OCI-LY7 (cell line): ENCODE measurements at regions not wholly inside any gene's neighbourhood (a gene's known extent, or its start where the extent isn't known, plus 50 kb on each side); places are given as distances from the start of the nearest gene placed in this dataset.
A peak's percentile ranks its signal among the peaks of the same experiment; 100 is the strongest.

Source experiments
- BruUV-seq: library from RNA; stranded (reverse); fragments of 400-500 nt; replicated peaks from 2 replicates; lab custom pipeline; 2021; lab: Mats Ljungman, UMichigan
- CTCF ChIA-PET: fragments of 300-600 bp; sonication (Branson Sonifier 250); formaldehyde crosslinking; loops from one replicate; lab custom pipeline; 2022; ENCODE audit warnings: antibody characterized with exemption; ENCODE audit not compliant: unreplicated experiment; lab: Charles Lee
- POLR2A ChIA-PET: fragments of 300-600 bp; sonication (Branson Sonifier 250); formaldehyde crosslinking; loops from one replicate; lab custom pipeline; 2022; ENCODE audit warnings: antibody characterized with exemption; lab: Charles Lee
- DNase-seq: peaks from one replicate; pipeline ENCODE4 v3.0.0-alpha.2; 2015; ENCODE audit warnings: low spot score
- H2AFZ ChIP-seq: fragments of 200-600 bp; sonication (generic), shearing (Covaris generic); 2 replicates; pipeline ENCODE4 v1.6.1; 2014; ENCODE audit warnings: mild to moderate bottlenecking, antibody characterized with exemption, low read length, moderate library complexity
- H3K27ac ChIP-seq: fragments of 200-600 bp; sonication (generic); 2 replicates; pipeline ENCODE4 v1.5.1; 2014; ENCODE audit warnings: mixed run types, low read depth, mild to moderate bottlenecking, moderate library complexity, low read length, inconsistent platforms; ENCODE audit not compliant: poor library complexity, severe bottlenecking
- H3K36me3 ChIP-seq: fragments of 200-600 bp; sonication (generic); 2 replicates; pipeline ENCODE4 v1.6.1; 2014; ENCODE audit warnings: mild to moderate bottlenecking, antibody characterized with exemption, low read length, moderate library complexity, mixed read lengths; ENCODE audit not compliant: insufficient read depth
- H3K4me1 ChIP-seq: fragments of 200-600 bp; sonication (generic); 2 replicates; pipeline ENCODE4 v1.5.1; 2014; ENCODE audit warnings: mild to moderate bottlenecking, low read length; ENCODE audit not compliant: insufficient read depth, poor library complexity, severe bottlenecking
- H3K4me2 ChIP-seq: fragments of 200-600 bp; sonication (generic); 2 replicates; pipeline ENCODE4 v1.6.1; 2014; ENCODE audit warnings: mild to moderate bottlenecking, low read length
- H3K4me3 ChIP-seq: fragments of 200-600 bp; sonication (generic); 2 replicates; pipeline ENCODE4 v1.5.1; 2014; ENCODE audit warnings: mild to moderate bottlenecking, low read depth, low read length; ENCODE audit not compliant: poor library complexity, severe bottlenecking
- H3K79me2 ChIP-seq: fragments of 200-600 bp; sonication (generic); 2 replicates; pipeline ENCODE4 v1.6.1; 2016; ENCODE audit warnings: low read depth, mild to moderate bottlenecking, low read length, moderate library complexity, mixed read lengths; ENCODE audit not compliant: insufficient read depth
- H3K9me2 ChIP-seq: fragments of 200-600 bp; sonication (generic); 2 replicates; pipeline ENCODE4 v1.6.1; 2016; ENCODE audit warnings: mild to moderate bottlenecking, low read length, mixed read lengths; ENCODE audit not compliant: insufficient read depth
- H3K9me3 ChIP-seq: fragments of 200-600 bp; sonication (generic); 2 replicates; pipeline ENCODE4 v1.6.1; 2014; ENCODE audit warnings: mild to moderate bottlenecking, mixed run types, low read length, mixed read lengths
- H4K20me1 ChIP-seq: fragments of 200-600 bp; sonication (generic); 2 replicates; pipeline ENCODE4 v1.6.1; 2014; ENCODE audit warnings: mild to moderate bottlenecking, antibody characterized with exemption, low read length, moderate library complexity, mixed read lengths; ENCODE audit not compliant: insufficient read depth
- CTCF ChIP-seq: fragments of 200-600 bp; sonication (generic); conservative IDR thresholded peaks from 2 replicates; pipeline ENCODE4 v1.5.1; 2014; ENCODE audit warnings: mild to moderate bottlenecking, antibody characterized with exemption, low read length, moderate library complexity, mixed read lengths
- EZH2phosphoT487 ChIP-seq: fragments of 200-600 bp; sonication (generic); IDR thresholded peaks from 2 replicates; pipeline ENCODE4 v1.6.1; 2018; ENCODE audit warnings: low read depth, borderline replicate concordance, mild to moderate bottlenecking, mixed run types, antibody characterized with exemption, low read length, moderate library complexity, mixed read lengths
- intact Hi-C: fragments of 100-400 bp; cut with micrococcal nuclease; formaldehyde crosslinking; loops from one replicate; pipeline ENCODE4 v1.10.0; 2022; ENCODE audit not compliant: unreplicated experiment

DNA sequence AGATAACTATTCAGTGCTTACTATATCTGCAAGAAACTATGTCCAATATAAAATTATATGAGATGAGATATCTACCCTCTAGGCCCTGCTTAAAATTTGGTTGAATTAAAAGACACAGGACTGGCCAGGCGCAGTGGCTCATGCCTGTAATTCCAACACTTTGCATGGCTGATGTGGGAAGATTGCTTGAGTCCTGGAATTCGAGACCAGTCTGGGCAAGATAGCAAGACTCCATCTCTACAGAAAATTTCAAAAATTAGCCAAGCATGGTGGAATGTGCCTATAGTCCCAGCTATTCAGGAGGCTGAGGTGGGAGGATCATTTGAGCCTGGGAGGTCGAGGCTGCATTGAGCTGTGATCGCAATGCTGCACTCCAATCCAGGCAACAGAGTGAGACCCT is 303.7 kb upstream of the UBE2E2 start:
- no peak for TF ChIP-seq CTCF
- no peak for TF ChIP-seq EZH2phosphoT487
- no peak overlapping the region for H2AFZ ChIP-seq
- no peak overlapping the region for H3K4me3 ChIP-seq
- POLR2A ChIA-PET, result no interaction called here
- H3K9me2 ChIP-seq, result no peaks in the 10 kb centered on the region
- no peak overlapping the region for H3K4me2 ChIP-seq
- no peak overlapping the region for H3K27ac ChIP-seq
- DNase-seq, result no peak
- CTCF ChIA-PET, result no interaction called here
- H3K9me3 ChIP-seq, result peaks cover 12% of the 10 kb centered on the region; the same call in 1 of the 2 replicates
- intact Hi-C loops, result no loop called here
- BruUV-seq, result no TSS peak
- H4K20me1 ChIP-seq, result no peaks in the 10 kb centered on the region
- H3K36me3 ChIP-seq, result no peaks in the 10 kb centered on the region
- no peaks in the 10 kb centered on the region for H3K4me1 ChIP-seq
- H3K79me2 ChIP-seq, result no peaks in the 10 kb centered on the region

DNA sequence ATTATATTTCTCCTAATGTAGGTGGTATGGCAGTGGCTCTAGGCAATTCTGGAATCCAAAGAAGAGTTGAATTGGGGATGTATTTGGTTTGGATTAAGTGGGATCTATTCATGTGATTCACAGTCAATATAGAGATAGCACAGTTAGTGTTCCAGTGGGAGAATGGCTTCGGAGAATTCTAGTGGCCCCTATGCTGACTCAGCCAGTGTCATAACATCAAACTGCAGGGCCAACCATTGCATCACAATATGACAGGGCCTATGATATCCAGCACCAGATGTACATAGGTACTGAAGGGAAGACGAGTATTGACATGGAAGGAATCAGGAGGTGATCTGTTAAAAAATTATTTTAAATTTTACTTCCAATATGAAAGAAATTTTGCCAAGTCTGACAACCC is 302.8 kb upstream of the UBE2E2 start:
- H3K36me3 ChIP-seq, result no peaks in the 10 kb centered on the region
- ChIA-PET POLR2A (interaction anchor here (0.7 kb wide), 1 partner anchor 1963 kb away, joined by 4 read pairs; no protein-coding TSS in a partner anchor), CTCF (no interaction called here)
- H3K79me2 ChIP-seq, result no peaks in the 10 kb centered on the region
- H3K27ac ChIP-seq, result no peak overlapping the region
- H2AFZ ChIP-seq, result no peak overlapping the region
- no TSS peak for BruUV-seq
- H4K20me1 ChIP-seq, result no peaks in the 10 kb centered on the region
- no peak overlapping the region for H3K4me3 ChIP-seq
- intact Hi-C loops, result no loop called here
- H3K9me3 ChIP-seq, result peaks cover 12% of the 10 kb centered on the region; the same call in 1 of the 2 replicates
- no peaks in the 10 kb centered on the region for H3K4me1 ChIP-seq
- DNase-seq, result no peak
- H3K4me2 ChIP-seq, result no peak overlapping the region
- TF ChIP-seq CTCF (no peak), EZH2phosphoT487 (no peak)
- H3K9me2 ChIP-seq, result no peaks in the 10 kb centered on the region

GRCh38 chr3:22901684-22902083 is 301.4 kb upstream of the UBE2E2 start:
- no peak overlapping the region for H2AFZ ChIP-seq
- no peaks in the 10 kb centered on the region for H3K9me2 ChIP-seq
- CTCF ChIA-PET, result no interaction called here
- 0 out of 2 replicates have a peak, but pooled peaks have one; percentile 34 for TF ChIP-seq CTCF
- no peak for TF ChIP-seq EZH2phosphoT487
- H3K79me2 ChIP-seq, result no peaks in the 10 kb centered on the region
- H3K27ac ChIP-seq, result no peak overlapping the region
- no peak overlapping the region for H3K4me2 ChIP-seq
- no peak overlapping the region for H3K4me3 ChIP-seq
- POLR2A ChIA-PET, result no interaction called here
- DNase-seq, result no peak
- H3K36me3 ChIP-seq, result no peaks in the 10 kb centered on the region
- H4K20me1 ChIP-seq, result no peaks in the 10 kb centered on the region
- intact Hi-C loops, result no loop called here
- BruUV-seq, result no TSS peak
- H3K9me3 ChIP-seq, result peaks cover 12% of the 10 kb centered on the region; the same call in 1 of the 2 replicates
- no peaks in the 10 kb centered on the region for H3K4me1 ChIP-seq
